BE2C (cell line): ENCODE measurements at regions not wholly inside any gene's neighbourhood (a gene's known extent, or its start where the extent isn't known, plus 50 kb on each side); places are given as distances from the start of the nearest gene placed in this dataset.
A peak's percentile ranks its signal among the peaks of the same experiment; 100 is the strongest.
"Not testable (repeated sequence)": the region's sequence is repeated elsewhere in the genome, so short reads cannot be mapped to it uniquely, and the experiment has no call there.

Experiments
- DNase-seq: peaks from one replicate; pipeline ENCODE4 v3.0.0-alpha.2; 2020
- H3K27me3 ChIP-seq: fragments of 250-450 bp; sonication (Bioruptor Pico); 2 replicates; pipeline ENCODE4 v1.5.1; 2020; ENCODE audit warnings: mild to moderate bottlenecking
- H3K36me3 ChIP-seq: fragments of 250-450 bp; sonication (Bioruptor Pico); 2 replicates; pipeline ENCODE4 v1.5.1; 2020; ENCODE audit warnings: mild to moderate bottlenecking
- H3K4me1 ChIP-seq: fragments of 250-450 bp; sonication (Bioruptor Pico); 2 replicates; pipeline ENCODE4 v1.5.1; 2020
- H3K4me3 ChIP-seq: 2 replicates; pipeline ENCODE4 v1.5.1; 2011; ENCODE audit warnings: low read depth, low read length
- H3K9me3 ChIP-seq: fragments of 250-450 bp; sonication (Bioruptor Pico); 2 replicates; pipeline ENCODE4 v1.5.1; 2020
- CTCF ChIP-seq: IDR thresholded peaks from 2 replicates; pipeline ENCODE4 v1.5.1; 2012; ENCODE audit warnings: mild to moderate bottlenecking, low read depth, low read length

- not testable (repeated sequence) for H3K27me3 ChIP-seq, H3K36me3 ChIP-seq, H3K4me3 ChIP-seq, H3K4me1 ChIP-seq, H3K9me3 ChIP-seq, DNase-seq
Measured at GRCh38 chr10:45902324-45902723, 55.0 kb upstream of the AGAP4 start.

- not testable (repeated sequence) for H3K4me1 ChIP-seq, H3K36me3 ChIP-seq, DNase-seq, H3K4me3 ChIP-seq, H3K9me3 ChIP-seq, H3K27me3 ChIP-seq
Measured at GRCh38 chr10:45903614-45904013, 56.3 kb upstream of the AGAP4 start.

- H3K9me3 ChIP-seq, DNase-seq, H3K4me3 ChIP-seq, H3K27me3 ChIP-seq, H3K36me3 ChIP-seq, H3K4me1 ChIP-seq: not testable (repeated sequence)
Measured at GRCh38 chr10:45904070-45904469, 56.8 kb upstream of the AGAP4 start.

- H3K27me3 ChIP-seq, H3K9me3 ChIP-seq, H3K4me3 ChIP-seq, DNase-seq, H3K36me3 ChIP-seq, H3K4me1 ChIP-seq: not testable (repeated sequence)
Measured at GRCh38 chr10:45913205-45913604, 59.1 kb upstream of the TIMM23 start.

- not testable (repeated sequence) for H3K36me3 ChIP-seq, H3K9me3 ChIP-seq, H3K4me1 ChIP-seq, H3K27me3 ChIP-seq, H3K4me3 ChIP-seq
- peak; percentile 63 for DNase-seq
Measured at GRCh38 chr10:45914740-45915139, 57.5 kb upstream of the TIMM23 start.

GRCh38 chr10:45915617-45916016 is 56.7 kb upstream of the TIMM23 start:
- DNase-seq, H3K9me3 ChIP-seq, H3K4me1 ChIP-seq, H3K4me3 ChIP-seq, H3K27me3 ChIP-seq, H3K36me3 ChIP-seq: not testable (repeated sequence)

GRCh38 chr10:45920876-45921275 is 51.4 kb upstream of the TIMM23 start:
- not testable (repeated sequence) for H3K4me3 ChIP-seq, H3K27me3 ChIP-seq, DNase-seq, H3K36me3 ChIP-seq, H3K4me1 ChIP-seq, H3K9me3 ChIP-seq
- TF ChIP-seq CTCF, result peak; percentile 26; the same call in 1 of the 2 replicates
